ENCODE measurements at regions not wholly inside any gene's neighbourhood (a gene's known extent, or its start where the extent isn't known, plus 50 kb on each side); places are given as distances from the start of the nearest gene placed in this dataset.

- TF ChIP-seq REST (IDR thresholded peaks at IDR 0.05; ENCODE audit: insufficient read depth in 1 of 2, low read depth in 2 of 2, low read length in 2 of 2) (no peak), SIN3A (IDR thresholded peaks at IDR 0.05; ENCODE audit: borderline replicate concordance, insufficient read depth, low read length) (no peak), FOXP2 (optimal IDR thresholded peaks at IDR 0.05; ENCODE audit: borderline replicate concordance, extremely low read depth, extremely low read length, insufficient read depth) (no peak), TAF1 (IDR thresholded peaks at IDR 0.05; ENCODE audit: borderline replicate concordance, insufficient read depth, low read length) (no peak), POLR2AphosphoS5 (IDR thresholded peaks at IDR 0.05; ENCODE audit: low read depth, low read length) (no peak)
These were observed 214.3 kb upstream of the MARCKS start for GRCh38 chr6:113642714-113643406.

- TF ChIP-seq REST (IDR thresholded peaks at IDR 0.05; ENCODE audit: insufficient read depth in 1 of 2, low read depth in 2 of 2, low read length in 2 of 2) = no peak
- no peak for TF ChIP-seq TAF1 (IDR thresholded peaks at IDR 0.05; ENCODE audit: borderline replicate concordance, insufficient read depth, low read length)
- TF ChIP-seq SIN3A (IDR thresholded peaks at IDR 0.05; ENCODE audit: borderline replicate concordance, insufficient read depth, low read length) = no peak
- TF ChIP-seq POLR2AphosphoS5 (IDR thresholded peaks at IDR 0.05; ENCODE audit: low read depth, low read length) = no peak
- TF ChIP-seq FOXP2 (optimal IDR thresholded peaks at IDR 0.05; ENCODE audit: borderline replicate concordance, extremely low read depth, extremely low read length, insufficient read depth) = no peak
These were observed 213.8 kb upstream of the MARCKS start for GRCh38 chr6:113643407-113643770.

GRCh38 chr6:113644861-113645575 lies 212.1 kb upstream of the MARCKS start:
- TF ChIP-seq TAF1 (IDR thresholded peaks at IDR 0.05; ENCODE audit: borderline replicate concordance, insufficient read depth, low read length) (no peak), FOXP2 (optimal IDR thresholded peaks at IDR 0.05; ENCODE audit: borderline replicate concordance, extremely low read depth, extremely low read length, insufficient read depth) (no peak), REST (IDR thresholded peaks at IDR 0.05; ENCODE audit: insufficient read depth in 1 of 2, low read depth in 2 of 2, low read length in 2 of 2) (no peak), SIN3A (IDR thresholded peaks at IDR 0.05; ENCODE audit: borderline replicate concordance, insufficient read depth, low read length) (no peak), POLR2AphosphoS5 (IDR thresholded peaks at IDR 0.05; ENCODE audit: low read depth, low read length) (no peak)

- no peak for TF ChIP-seq TAF1 (IDR thresholded peaks at IDR 0.05; ENCODE audit: borderline replicate concordance, insufficient read depth, low read length)
- no peak for TF ChIP-seq POLR2AphosphoS5 (IDR thresholded peaks at IDR 0.05; ENCODE audit: low read depth, low read length)
- TF ChIP-seq SIN3A (IDR thresholded peaks at IDR 0.05; ENCODE audit: borderline replicate concordance, insufficient read depth, low read length) = no peak
- TF ChIP-seq REST (IDR thresholded peaks at IDR 0.05; ENCODE audit: insufficient read depth in 1 of 2, low read depth in 2 of 2, low read length in 2 of 2) = no peak
- TF ChIP-seq FOXP2 (optimal IDR thresholded peaks at IDR 0.05; ENCODE audit: borderline replicate concordance, extremely low read depth, extremely low read length, insufficient read depth) = no peak
These were observed 211.6 kb upstream of the MARCKS start for GRCh38 chr6:113645576-113645970.
